GM20431 (cell line): ENCODE measurements at regions not wholly inside any gene's neighbourhood (a gene's known extent, or its start where the extent isn't known, plus 50 kb on each side); places are given as distances from the start of the nearest gene placed in this dataset.
"Not testable (repeated sequence)": the region's sequence is repeated elsewhere in the genome, so short reads cannot be mapped to it uniquely, and the experiment has no call there.

Experiments
- in situ Hi-C: fragments of 300-500 bp; cut with MseI, MboI; formaldehyde crosslinking; loops from one replicate; pipeline ENCODE4 v1.15.0; 2020; ENCODE audit warnings: low sequenced_read_pairs; ENCODE audit not compliant: unreplicated experiment

GRCh38 chr7:119197172-119197876 is 972.8 kb downstream of the ANKRD7 start:
- in situ Hi-C loops: no loop called here

- in situ Hi-C loops: no loop called here
Measured at GRCh38 chr7:119197877-119198527, 973.5 kb downstream of the ANKRD7 start.

- in situ Hi-C loops: no loop called here
Measured at GRCh38 chr7:119219663-119220062, 995.2 kb downstream of the ANKRD7 start.

- in situ Hi-C loops: no loop called here
Measured at GRCh38 chr7:119223930-119224329, 999.4 kb downstream of the ANKRD7 start.

GRCh38 chr7:119228482-119228881 is 1004.0 kb downstream of the ANKRD7 start:
- in situ Hi-C loops: no loop called here

- in situ Hi-C loops: no loop called here
Measured at GRCh38 chr7:119232091-119232490, 1007.6 kb downstream of the ANKRD7 start.

GRCh38 chr7:119233015-119233414 is 1008.5 kb downstream of the ANKRD7 start:
- in situ Hi-C loops: no loop called here

- in situ Hi-C loops: no loop called here
Measured at GRCh38 chr7:119252962-119253361, 1020.0 kb upstream of the KCND2 start.

- in situ Hi-C loops: no loop called here
Measured at GRCh38 chr7:119254742-119255141, 1018.2 kb upstream of the KCND2 start.

- in situ Hi-C loops: no loop called here
Measured at GRCh38 chr7:119256001-119256400, 1017.0 kb upstream of the KCND2 start.

GRCh38 chr7:119256446-119257131 is 1016.4 kb upstream of the KCND2 start:
- in situ Hi-C loops: no loop called here

GRCh38 chr7:119266790-119267189 is 1006.2 kb upstream of the KCND2 start:
- in situ Hi-C loops: not testable (repeated sequence)

- in situ Hi-C loops: no loop called here
Measured at GRCh38 chr7:119270045-119270464, 1002.9 kb upstream of the KCND2 start.

GRCh38 chr7:119270644-119271043 is 1002.3 kb upstream of the KCND2 start:
- in situ Hi-C loops: no loop called here

- in situ Hi-C loops: no loop called here
Measured at GRCh38 chr7:119271147-119271779, 1001.7 kb upstream of the KCND2 start.

- in situ Hi-C loops: no loop called here
Measured at GRCh38 chr7:119281181-119281846, 991.7 kb upstream of the KCND2 start.

GRCh38 chr7:119283353-119283752 is 989.6 kb upstream of the KCND2 start:
- in situ Hi-C loops: no loop called here

- in situ Hi-C loops: no loop called here
Measured at GRCh38 chr7:119288416-119288815, 984.6 kb upstream of the KCND2 start.

GRCh38 chr7:119300341-119300740 is 972.6 kb upstream of the KCND2 start:
- in situ Hi-C loops: not testable (repeated sequence)

GRCh38 chr7:119320316-119320715 is 952.7 kb upstream of the KCND2 start:
- in situ Hi-C loops: no loop called here
